Panc1 (cell line): ENCODE measurements at regions not wholly inside any gene's neighbourhood (a gene's known extent, or its start where the extent isn't known, plus 50 kb on each side); places are given as distances from the start of the nearest gene placed in this dataset.

Source experiments
- ATAC-seq: fragments of 200-7000 bp; cut with Tn5 transposase; 2 replicates; pipeline ENCODE4 v1.9.1; 2020; ENCODE audit warnings: mild to moderate bottlenecking, moderate library complexity
- BruUV-seq: library from RNA; stranded (reverse); fragments of 400-500 nt; replicated peaks from 2 replicates; lab custom pipeline; 2021; lab: Mats Ljungman, UMichigan
- CTCF ChIA-PET: fragments of 300-600 bp; sonication (Branson Sonifier 250); formaldehyde crosslinking; loops from one replicate; lab custom pipeline; 2022; ENCODE audit warnings: antibody characterized with exemption; lab: Charles Lee
- POLR2A ChIA-PET: fragments of 300-600 bp; sonication (Branson Sonifier 250); formaldehyde crosslinking; loops from one replicate; lab custom pipeline; 2022; ENCODE audit warnings: antibody characterized with exemption; lab: Charles Lee
- DNase-seq: peaks from one replicate; pipeline ENCODE4 v3.0.0-alpha.2; 2010; ENCODE audit warnings: low read depth, low spot score
- H3K27ac ChIP-seq: 2 replicates; pipeline ENCODE4 v1.5.1; 2011; ENCODE audit warnings: mild to moderate bottlenecking, low read length, inconsistent platforms
- H3K27me3 ChIP-seq: fragments of 200-500 bp; sonication (Bioruptor generic); 2 replicates; pipeline ENCODE4 v1.6.0; 2014; ENCODE audit warnings: low read length, inconsistent platforms; ENCODE audit not compliant: control insufficient read depth, insufficient read depth
- H3K36me3 ChIP-seq: fragments of 200-500 bp; sonication (Bioruptor generic); 2 replicates; pipeline ENCODE4 v1.5.1; 2014; ENCODE audit warnings: inconsistent platforms, mild to moderate bottlenecking, low read length, moderate library complexity; ENCODE audit not compliant: control insufficient read depth, insufficient read depth
- H3K4me1 ChIP-seq: 2 replicates; pipeline ENCODE4 v1.5.1; 2011; ENCODE audit warnings: inconsistent platforms, mild to moderate bottlenecking, low read length, moderate library complexity; ENCODE audit not compliant: control insufficient read depth, insufficient read depth
- H3K4me3 ChIP-seq, 2 experiments: 2 replicates each; pipeline ENCODE4 v1.5.1; 2011 to 2012; ENCODE audit warnings: low read depth in 2 of 2, low read length in 2 of 2, mild to moderate bottlenecking in 2 of 2, inconsistent platforms in 1 of 2, moderate library complexity in 1 of 2
- H3K9me3 ChIP-seq: fragments of 200-500 bp; sonication (Bioruptor generic); 2 replicates; pipeline ENCODE4 v1.5.1; 2014; ENCODE audit warnings: low read depth, mild to moderate bottlenecking, inconsistent platforms, low read length, moderate library complexity; ENCODE audit not compliant: control insufficient read depth, insufficient read depth
- POLR2AphosphoS5 ChIP-seq: IDR thresholded peaks from 2 replicates; pipeline ENCODE4 v1.6.1; 2012; ENCODE audit warnings: mild to moderate bottlenecking, low read depth, low read length, moderate library complexity
- REST ChIP-seq, 2 experiments: IDR thresholded peaks; 2 replicates each; pipeline ENCODE4 v1.6.1; 2011 to 2012; ENCODE audit warnings: low read depth in 2 of 2, control low read depth in 1 of 2, low read length in 1 of 2, mild to moderate bottlenecking in 1 of 2, moderate library complexity in 1 of 2; ENCODE audit not compliant: insufficient read depth in 1 of 2
- SIN3A ChIP-seq: IDR thresholded peaks from 2 replicates; pipeline ENCODE4 v1.6.1; 2012; ENCODE audit warnings: low read depth, mild to moderate bottlenecking, low read length, moderate library complexity, borderline replicate concordance; ENCODE audit not compliant: insufficient read depth
- TCF7L2 ChIP-seq: IDR thresholded peaks from 2 replicates; pipeline ENCODE4 v1.6.1; 2011; ENCODE audit warnings: mild to moderate bottlenecking, low read depth, low read length, inconsistent platforms
- in situ Hi-C: cut with HindIII; loops from 2 replicates; pipeline ENCODE4 v1.10.0; 2016; ENCODE audit warnings: low sequenced_read_pairs, low pct_unique_long_range_greater_than_20kb
- intact Hi-C: fragments of 100-400 bp; cut with micrococcal nuclease; formaldehyde crosslinking; loops from one replicate; pipeline ENCODE4 v1.10.0; 2022; ENCODE audit not compliant: unreplicated experiment
- TF ChIP-seq, protein P1 (sequence below): fragments of 450-650 bp; IDR thresholded peaks from 2 replicates; pipeline ENCODE4 v1.5.1; 2017; ENCODE audit warnings: mild to moderate bottlenecking

DNA sequence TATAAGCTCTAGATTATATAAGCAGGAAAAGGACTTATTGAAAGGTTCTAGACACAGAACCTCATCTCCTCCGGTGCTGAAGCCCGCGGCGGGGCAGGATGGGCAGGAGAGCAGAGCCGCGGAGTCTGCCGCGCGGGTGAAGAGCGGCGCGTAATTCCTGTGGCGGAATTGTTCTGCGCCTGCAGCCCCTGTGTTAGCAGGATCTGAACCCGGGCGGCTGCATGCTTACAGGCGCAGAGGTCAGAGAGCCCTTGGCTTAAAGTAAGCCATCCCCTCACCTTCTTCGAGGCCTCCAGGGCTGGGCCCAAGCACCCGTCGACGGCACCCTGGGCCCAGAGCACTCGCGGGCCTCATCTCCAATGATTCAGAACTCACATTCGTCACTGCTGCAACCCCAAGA lies 89.3 kb downstream of the FASLG start:
- Histone ChIP-seq H3K9me3 (no peaks in the 10 kb centered on the region), H3K27me3 (no peaks in the 10 kb centered on the region; the same call in 1 of the 2 replicates), H3K36me3 (no peaks in the 10 kb centered on the region), H3K4me3 (no peak overlapping the region), H3K27ac (no peak overlapping the region), H3K4me1 (no peaks in the 10 kb centered on the region; the same call in 1 of the 2 replicates)
- in situ Hi-C loops = no loop called here
- DNase-seq = no peak
- ATAC-seq = no peak
- ChIA-PET CTCF (no interaction called here), POLR2A (no interaction called here)
- intact Hi-C loops = loop anchor here (10.0 kb wide), 1 partner anchor 77 kb away; no protein-coding TSS in a partner anchor
- TF ChIP-seq SIN3A = no peak
- no peak for TF ChIP-seq POLR2AphosphoS5
- no peak for TF ChIP-seq TCF7L2
- no peak for TF ChIP-seq REST (IDR thresholded peaks at IDR 0.05; ENCODE audit: insufficient read depth in 1 of 2, low read depth in 2 of 2, low read length in 1 of 2)
- no TSS peak for BruUV-seq

GRCh38 chr1:172751683-172752082 lies 92.8 kb downstream of the FASLG start:
- Histone ChIP-seq H3K9me3 (no peaks in the 10 kb centered on the region), H3K4me3 (no peak overlapping the region), H3K27me3 (peaks cover 2% of the 10 kb centered on the region; the same call in 1 of the 2 replicates), H3K36me3 (no peaks in the 10 kb centered on the region), H3K4me1 (no peaks in the 10 kb centered on the region; the same call in 1 of the 2 replicates), H3K27ac (no peak overlapping the region)
- ChIA-PET CTCF (no interaction called here), POLR2A (no interaction called here)
- DNase-seq (no peak), ATAC-seq (no peak)
- TF ChIP-seq TCF7L2 = no peak
- intact Hi-C loops (no loop called here), in situ Hi-C loops (no loop called here)
- BruUV-seq = no TSS peak

GRCh38 chr1:172753964-172754363 lies 95.1 kb downstream of the FASLG start:
- Histone ChIP-seq H3K27me3 (peaks cover 2% of the 10 kb centered on the region; the same call in 1 of the 2 replicates), H3K4me3 (no peak overlapping the region), H3K9me3 (no peaks in the 10 kb centered on the region), H3K36me3 (no peaks in the 10 kb centered on the region), H3K4me1 (no peaks in the 10 kb centered on the region), H3K27ac (no peak overlapping the region)
- DNase-seq = no peak
- ChIA-PET CTCF (no interaction called here), POLR2A (no interaction called here)
- in situ Hi-C loops = no loop called here
- no TSS peak for BruUV-seq
- no peak for ATAC-seq
- intact Hi-C loops = no loop called here
- TF ChIP-seq SIN3A = no peak
- no peak for TF ChIP-seq POLR2AphosphoS5
- TF ChIP-seq TCF7L2 = no peak
- TF ChIP-seq REST (IDR thresholded peaks at IDR 0.05; ENCODE audit: insufficient read depth in 1 of 2, low read depth in 2 of 2, low read length in 1 of 2) = no peak
- TF ChIP-seq, protein P1, sequence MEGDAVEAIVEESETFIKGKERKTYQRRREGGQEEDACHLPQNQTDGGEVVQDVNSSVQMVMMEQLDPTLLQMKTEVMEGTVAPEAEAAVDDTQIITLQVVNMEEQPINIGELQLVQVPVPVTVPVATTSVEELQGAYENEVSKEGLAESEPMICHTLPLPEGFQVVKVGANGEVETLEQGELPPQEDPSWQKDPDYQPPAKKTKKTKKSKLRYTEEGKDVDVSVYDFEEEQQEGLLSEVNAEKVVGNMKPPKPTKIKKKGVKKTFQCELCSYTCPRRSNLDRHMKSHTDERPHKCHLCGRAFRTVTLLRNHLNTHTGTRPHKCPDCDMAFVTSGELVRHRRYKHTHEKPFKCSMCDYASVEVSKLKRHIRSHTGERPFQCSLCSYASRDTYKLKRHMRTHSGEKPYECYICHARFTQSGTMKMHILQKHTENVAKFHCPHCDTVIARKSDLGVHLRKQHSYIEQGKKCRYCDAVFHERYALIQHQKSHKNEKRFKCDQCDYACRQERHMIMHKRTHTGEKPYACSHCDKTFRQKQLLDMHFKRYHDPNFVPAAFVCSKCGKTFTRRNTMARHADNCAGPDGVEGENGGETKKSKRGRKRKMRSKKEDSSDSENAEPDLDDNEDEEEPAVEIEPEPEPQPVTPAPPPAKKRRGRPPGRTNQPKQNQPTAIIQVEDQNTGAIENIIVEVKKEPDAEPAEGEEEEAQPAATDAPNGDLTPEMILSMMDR = no peak
